ENCODE measurements at regions not wholly inside any gene's neighbourhood (a gene's known extent, or its start where the extent isn't known, plus 50 kb on each side); places are given as distances from the start of the nearest gene placed in this dataset.

- H4K5ac ChIP-seq (ENCODE audit: insufficient read length, low read depth, low read length) = no peak overlapping the region
- no peaks in the 10 kb centered on the region for H3K79me2 ChIP-seq (ENCODE audit: control insufficient read depth in 1 of 2, insufficient read depth in 2 of 2, low read length in 2 of 2)
- H3K18ac ChIP-seq (ENCODE audit: extremely low read depth, low read length) = no peak overlapping the region
- H3K14ac ChIP-seq (ENCODE audit: insufficient read length) = no peak overlapping the region
- no peaks in the 10 kb centered on the region for H4K20me1 ChIP-seq (replicated peaks in 1 of 2; ENCODE audit: control insufficient read depth in 1 of 2, insufficient read depth in 2 of 2, low read length in 2 of 2)
- no peaks in the 10 kb centered on the region for H3K36me3 ChIP-seq (ENCODE audit: control insufficient read depth in 2 of 4, insufficient read depth in 4 of 4, low read length in 3 of 4)
- ChIA-PET CTCF (ENCODE audit: partially characterized antibody) (interaction anchor here (0.6 kb wide), 1 partner anchor 67 kb away, joined by 3 read pairs; no protein-coding TSS in a partner anchor), POLR2A (ENCODE audit: partially characterized antibody) (no interaction called here)
- FAIRE-seq (no peak), DNase-seq (ENCODE audit: low read depth in 1 of 2, low spot score in 2 of 2) (no peak)
- no peak overlapping the region for H3K27ac ChIP-seq (ENCODE audit: low read depth, low read length)
- WGBS, 2 experiments (ENCODE audit: extremely low coverage in 1 of 2, insufficient coverage in 1 of 2, insufficient read length in 1 of 2, insufficient replicate concordance in 2 of 2, low coverage in 1 of 2, low lambda C conversion rate in 2 of 2, missing lambda C conversion rate in 1 of 2) = 90% methylated on average over 4 of the region's 4 CpGs; no CpG with 5 or more reads in 1 of the 2 experiments
- no peaks in the 10 kb centered on the region for H3K23me2 ChIP-seq (ENCODE audit: low read depth, low read length)
- no peak overlapping the region for H2AFZ ChIP-seq (ENCODE audit: low read length)
- no peak overlapping the region for H3K23ac ChIP-seq (ENCODE audit: insufficient read length)
- no peak overlapping the region for H3K4me2 ChIP-seq (ENCODE audit: insufficient read depth in 1 of 2, low read depth in 2 of 2, low read length in 2 of 2)
- H2AK5ac ChIP-seq (ENCODE audit: low read depth, low read length) = no peak overlapping the region
- H3K4me3 ChIP-seq (ENCODE audit: extremely low read depth in 1 of 4, insufficient read depth in 2 of 4, low read depth in 3 of 4, low read length in 4 of 4) = no peak overlapping the region
- H3K56ac ChIP-seq (replicated peaks; ENCODE audit: insufficient read length, low read depth, low read length) = no peak overlapping the region
- no peaks in the 10 kb centered on the region for H3K79me1 ChIP-seq (ENCODE audit: low read depth, low read length)
- H3K4me1 ChIP-seq (replicated peaks in 1 of 4; ENCODE audit: control insufficient read depth in 3 of 4, insufficient read depth in 4 of 4, low read length in 3 of 4) = no peaks in the 10 kb centered on the region
- no peak overlapping the region for H2BK20ac ChIP-seq (ENCODE audit: low read length)
- no peak overlapping the region for H2BK120ac ChIP-seq (replicated peaks; ENCODE audit: low read depth, low read length)
- no peak overlapping the region for H2BK5ac ChIP-seq (ENCODE audit: low read depth, low read length)
- no peak overlapping the region for H4K91ac ChIP-seq (replicated peaks; ENCODE audit: insufficient read length, low read length)
- no peak overlapping the region for H3K9ac ChIP-seq (replicated peaks in 1 of 4; ENCODE audit: extremely low read depth in 1 of 4, low read depth in 3 of 4, low read length in 3 of 4)
- no peaks in the 10 kb centered on the region for H3K9me3 ChIP-seq (ENCODE audit: insufficient read depth in 2 of 2, low read depth in 1 of 2, low read length in 1 of 2)
- no peak for TF ChIP-seq TBP (IDR thresholded peaks at IDR 0.05; ENCODE audit: low read depth, low read length)
- no peak for TF ChIP-seq CTBP2 (IDR thresholded peaks at IDR 0.05; ENCODE audit: borderline replicate concordance, insufficient read depth, insufficient read length, low read length)
- TF ChIP-seq SUZ12 (IDR thresholded peaks at IDR 0.05; ENCODE audit: low read length) = no peak
- TF ChIP-seq CHD1 (IDR thresholded peaks at IDR 0.05; ENCODE audit: low read depth, low read length) = no peak
- TF ChIP-seq ATF3 (IDR thresholded peaks at IDR 0.05; ENCODE audit: insufficient read depth, low read depth, low read length) = no peak
- no peak for TF ChIP-seq EGR1 (IDR thresholded peaks at IDR 0.05; ENCODE audit: borderline replicate concordance, low read depth, low read length)
- TF ChIP-seq ASH2L (IDR thresholded peaks at IDR 0.05; ENCODE audit: low read length) = no peak
- no peak for TF ChIP-seq POLR2AphosphoS5 (IDR thresholded peaks at IDR 0.05; ENCODE audit: low read depth, low read length)
- TF ChIP-seq GABPA (IDR thresholded peaks at IDR 0.05; ENCODE audit: borderline replicate concordance, insufficient read depth, low read length) = no peak
- TF ChIP-seq SIX5 (IDR thresholded peaks at IDR 0.05; ENCODE audit: low read depth, low read length) = no peak
- no peak for TF ChIP-seq MAX (IDR thresholded peaks at IDR 0.05)
- no peak for TF ChIP-seq CEBPB (IDR thresholded peaks at IDR 0.05; ENCODE audit: low read depth, low read length)
- no peak for TF ChIP-seq RFX5 (IDR thresholded peaks at IDR 0.05; ENCODE audit: borderline replicate concordance, low read depth, low read length)
- no peak overlapping the region for H2BK15ac ChIP-seq (ENCODE audit: low read length)
- H3K4ac ChIP-seq (replicated peaks; ENCODE audit: insufficient read length, low read depth, low read length) = no peak overlapping the region
- H3K27me3 ChIP-seq (replicated peaks in 1 of 4; ENCODE audit: control insufficient read depth in 3 of 4, extremely low read depth in 1 of 4, insufficient read depth in 3 of 4, low read length in 3 of 4) = no peaks in the 10 kb centered on the region
- H2BK12ac ChIP-seq (ENCODE audit: low read depth, low read length) = no peak overlapping the region
- no peak overlapping the region for H4K8ac ChIP-seq (ENCODE audit: extremely low read depth, insufficient read depth, low read length)
Measured at GRCh38 chr5:13572163-13572562, 372.3 kb downstream of the DNAH5 start.

Measured in H1 (cell line).